Type B pancreatic cell (in vitro differentiated cells): ENCODE measurements at regions not wholly inside any gene's neighbourhood (a gene's known extent, or its start where the extent isn't known, plus 50 kb on each side); places are given as distances from the start of the nearest gene placed in this dataset.
"Not testable (repeated sequence)": the region's sequence is repeated elsewhere in the genome, so short reads cannot be mapped to it uniquely, and the experiment has no call there.

ENCODE experiments used
- DNase-seq: peaks from one replicate; pipeline ENCODE4 v3.0.0; 2021; ENCODE audit warnings: mixed read lengths; ENCODE audit not compliant: unreplicated experiment; ENCODE audit errors: extremely low spot score
- H3K27ac Mint-ChIP-seq: 2 replicates; pipeline ENCODE4 v1.8.0; 2021; ENCODE audit warnings: mild to moderate bottlenecking, mixed read lengths
- H3K27me3 Mint-ChIP-seq: 2 replicates; pipeline ENCODE4 v1.8.0; 2021; ENCODE audit warnings: mixed read lengths
- H3K36me3 Mint-ChIP-seq: 2 replicates; pipeline ENCODE4 v1.8.0; 2021; ENCODE audit warnings: mixed read lengths
- H3K4me1 Mint-ChIP-seq: one replicate; pipeline ENCODE4 v1.8.0; 2021; ENCODE audit warnings: mixed read lengths; ENCODE audit not compliant: unreplicated experiment
- H3K4me3 Mint-ChIP-seq: 2 replicates; pipeline ENCODE4 v1.8.0; 2021; ENCODE audit warnings: mild to moderate bottlenecking, mixed read lengths
- H3K9me3 Mint-ChIP-seq: 2 replicates; pipeline ENCODE4 v1.8.0; 2021; ENCODE audit warnings: mixed read lengths
- TF ChIP-seq, protein P1 (sequence below): fragments of 200-600 bp; sonication (generic); conservative IDR thresholded peaks from 2 replicates; pipeline ENCODE4 v1.5.0; 2021; ENCODE audit warnings: antibody characterized with exemption, mild to moderate bottlenecking

DNA sequence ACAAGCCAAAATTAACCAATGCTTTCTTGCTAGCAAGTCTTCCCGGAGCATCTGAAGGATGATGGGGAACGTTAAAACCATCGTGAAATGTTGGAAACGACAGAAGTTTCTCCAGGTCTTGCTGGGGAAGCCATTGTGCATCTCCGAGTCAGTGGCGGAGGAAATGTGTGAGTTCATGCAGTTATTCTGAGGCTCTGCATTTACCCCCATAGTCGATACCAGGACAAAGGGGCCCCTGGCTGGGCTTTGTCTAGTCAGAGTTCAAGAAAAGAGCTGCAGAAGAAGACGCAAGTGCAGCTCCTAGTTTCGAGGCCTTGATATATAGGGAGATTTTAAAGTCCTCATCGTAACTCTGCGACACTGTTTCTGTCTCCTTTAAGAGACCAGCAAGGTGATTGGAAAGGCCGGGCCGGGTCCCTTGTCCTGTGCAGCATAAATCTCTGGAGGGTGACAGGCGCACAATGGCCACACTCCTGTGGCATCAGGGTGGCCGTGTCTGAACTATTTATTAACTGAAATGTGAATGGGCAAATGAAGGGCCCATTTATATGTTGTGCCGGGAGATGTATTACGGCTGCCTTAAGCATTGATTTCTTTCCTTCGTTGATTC lies 172.0 kb downstream of the TEX29 start:
- H3K27me3 Mint-ChIP-seq: peaks cover 46% of the 10 kb centered on the region
- DNase-seq: peak; percentile 49
- H3K4me3 Mint-ChIP-seq: no peak overlapping the region
- H3K9me3 Mint-ChIP-seq: peaks cover 5% of the 10 kb centered on the region
- H3K27ac Mint-ChIP-seq: no peak overlapping the region
- H3K36me3 Mint-ChIP-seq: no peaks in the 10 kb centered on the region
- TF ChIP-seq, protein P1, sequence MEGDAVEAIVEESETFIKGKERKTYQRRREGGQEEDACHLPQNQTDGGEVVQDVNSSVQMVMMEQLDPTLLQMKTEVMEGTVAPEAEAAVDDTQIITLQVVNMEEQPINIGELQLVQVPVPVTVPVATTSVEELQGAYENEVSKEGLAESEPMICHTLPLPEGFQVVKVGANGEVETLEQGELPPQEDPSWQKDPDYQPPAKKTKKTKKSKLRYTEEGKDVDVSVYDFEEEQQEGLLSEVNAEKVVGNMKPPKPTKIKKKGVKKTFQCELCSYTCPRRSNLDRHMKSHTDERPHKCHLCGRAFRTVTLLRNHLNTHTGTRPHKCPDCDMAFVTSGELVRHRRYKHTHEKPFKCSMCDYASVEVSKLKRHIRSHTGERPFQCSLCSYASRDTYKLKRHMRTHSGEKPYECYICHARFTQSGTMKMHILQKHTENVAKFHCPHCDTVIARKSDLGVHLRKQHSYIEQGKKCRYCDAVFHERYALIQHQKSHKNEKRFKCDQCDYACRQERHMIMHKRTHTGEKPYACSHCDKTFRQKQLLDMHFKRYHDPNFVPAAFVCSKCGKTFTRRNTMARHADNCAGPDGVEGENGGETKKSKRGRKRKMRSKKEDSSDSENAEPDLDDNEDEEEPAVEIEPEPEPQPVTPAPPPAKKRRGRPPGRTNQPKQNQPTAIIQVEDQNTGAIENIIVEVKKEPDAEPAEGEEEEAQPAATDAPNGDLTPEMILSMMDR: no peak
- H3K4me1 Mint-ChIP-seq: no peaks in the 10 kb centered on the region

DNA sequence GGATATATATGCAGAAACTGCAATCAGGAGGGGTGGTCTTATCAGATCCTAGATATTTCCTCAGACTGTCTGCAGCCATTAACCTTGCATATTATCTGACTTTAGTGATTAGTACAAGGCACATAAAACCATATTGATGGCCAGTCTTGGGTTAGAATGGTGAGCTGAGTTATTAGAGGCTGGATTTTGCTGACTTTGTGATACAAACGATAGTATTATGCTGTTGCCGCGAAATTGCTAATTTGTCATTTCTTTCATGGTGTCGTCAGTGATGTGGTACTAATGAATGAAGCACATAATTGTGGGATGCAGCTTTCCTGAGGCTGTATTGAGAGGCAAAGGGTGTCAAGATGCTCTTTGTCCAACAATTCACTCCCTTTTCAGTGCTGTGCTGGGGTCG lies 172.5 kb downstream of the TEX29 start:
- peaks cover 5% of the 10 kb centered on the region for H3K9me3 Mint-ChIP-seq
- H3K27ac Mint-ChIP-seq: no peak overlapping the region
- TF ChIP-seq, protein P1: no peak
- no peak for DNase-seq
- no peak overlapping the region for H3K4me3 Mint-ChIP-seq
- H3K36me3 Mint-ChIP-seq: no peaks in the 10 kb centered on the region
- H3K27me3 Mint-ChIP-seq: peaks cover 46% of the 10 kb centered on the region
- H3K4me1 Mint-ChIP-seq: no peaks in the 10 kb centered on the region

DNA sequence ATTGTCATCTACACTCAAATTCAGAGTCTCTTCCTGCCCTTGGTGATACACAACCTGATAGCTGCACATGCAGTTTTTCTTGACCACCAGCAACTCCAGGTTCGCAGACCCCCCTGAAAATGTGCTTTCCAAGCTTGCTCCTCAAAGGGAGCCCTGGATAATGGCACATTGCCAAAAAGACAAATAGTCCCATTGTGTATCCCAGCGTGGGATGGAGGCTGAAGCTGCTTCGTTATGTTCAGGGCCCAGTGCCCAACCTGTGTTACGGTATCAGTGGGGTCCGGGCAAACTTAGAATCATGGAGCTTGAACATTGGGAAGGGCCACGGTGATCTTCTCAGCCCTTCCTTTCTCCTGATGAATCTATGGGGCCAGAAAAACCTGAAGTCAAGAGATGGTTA lies 173.0 kb downstream of the TEX29 start:
- Mint-ChIP-seq H3K4me1 (no peaks in the 10 kb centered on the region), H3K27ac (no peak overlapping the region), H3K36me3 (no peaks in the 10 kb centered on the region), H3K4me3 (no peak overlapping the region), H3K9me3 (peaks cover 5% of the 10 kb centered on the region), H3K27me3 (peaks cover 46% of the 10 kb centered on the region)
- peak; percentile 43 for DNase-seq
- TF ChIP-seq, protein P1: no peak

DNA sequence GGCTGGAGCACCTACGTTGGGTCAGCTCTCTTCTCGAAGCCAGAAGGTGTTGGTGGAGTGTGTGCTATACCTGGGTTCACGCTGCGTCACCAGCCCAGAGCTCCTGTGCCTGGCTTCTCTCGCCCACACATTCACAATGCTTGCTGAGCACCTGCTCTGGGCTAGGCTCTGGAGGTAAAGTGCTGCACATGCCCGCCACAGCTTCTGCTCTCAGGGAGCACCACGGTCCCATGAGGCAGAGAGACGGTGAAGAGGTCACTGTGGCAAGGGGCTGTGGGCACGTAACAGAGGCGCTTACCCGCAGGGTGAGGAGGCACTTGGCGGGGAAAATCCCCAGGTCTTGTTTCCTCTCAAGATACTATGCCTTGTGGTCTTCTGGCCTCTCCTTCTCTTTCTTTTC lies 174.2 kb downstream of the TEX29 start:
- peaks cover 47% of the 10 kb centered on the region for H3K27me3 Mint-ChIP-seq
- no peak overlapping the region for H3K27ac Mint-ChIP-seq
- peak; percentile 11 for DNase-seq
- H3K36me3 Mint-ChIP-seq: no peaks in the 10 kb centered on the region
- no peak overlapping the region for H3K4me3 Mint-ChIP-seq
- peaks cover 5% of the 10 kb centered on the region for H3K9me3 Mint-ChIP-seq
- TF ChIP-seq, protein P1: no peak
- H3K4me1 Mint-ChIP-seq: no peaks in the 10 kb centered on the region

DNA sequence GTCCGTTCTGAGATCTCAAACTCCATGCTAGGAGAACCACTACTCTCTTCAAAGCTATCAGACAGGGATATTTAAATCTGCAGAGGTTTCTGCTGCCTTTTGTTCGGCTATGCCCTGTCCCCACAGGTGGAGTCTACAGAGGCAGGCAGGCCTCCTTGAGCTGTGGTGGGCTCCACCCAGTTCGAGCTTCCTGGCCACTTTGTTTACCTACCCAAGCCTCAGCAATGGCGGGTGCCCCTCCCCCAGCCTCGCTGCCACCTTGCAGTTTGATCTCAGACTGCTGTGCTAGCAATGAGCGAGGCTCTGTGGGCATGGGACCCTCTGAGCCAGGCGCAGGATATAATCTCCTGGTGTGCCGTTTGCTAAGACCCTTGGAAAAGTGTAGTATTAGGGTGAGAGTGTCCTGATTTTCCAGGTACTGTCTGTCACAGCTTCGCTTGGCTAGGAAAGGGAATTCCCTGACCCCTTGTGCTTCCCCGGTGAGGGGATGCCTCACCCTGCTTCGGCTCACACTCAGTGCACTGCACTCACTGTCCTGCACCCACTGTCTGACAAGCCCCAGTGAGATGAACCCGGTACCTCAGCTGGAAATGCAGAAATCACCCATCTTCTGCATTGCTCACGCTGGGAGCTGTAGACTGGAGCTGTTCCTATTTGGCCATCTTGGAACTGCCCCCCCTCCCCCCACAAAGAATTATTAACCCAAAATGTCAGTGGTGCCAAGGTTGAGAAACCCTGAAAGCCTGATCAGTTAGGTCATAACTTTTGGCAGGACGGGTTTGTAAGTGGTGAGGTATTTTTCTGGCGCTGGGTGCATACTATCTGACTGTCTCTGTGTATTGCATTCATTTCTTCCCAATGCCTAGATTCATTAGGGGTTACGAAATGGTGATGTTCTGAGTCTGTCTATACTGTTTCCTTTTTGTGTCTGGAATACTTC lies 181.4 kb downstream of the TEX29 start:
- not testable (repeated sequence) for H3K27ac Mint-ChIP-seq, H3K36me3 Mint-ChIP-seq, H3K9me3 Mint-ChIP-seq, H3K4me1 Mint-ChIP-seq, H3K4me3 Mint-ChIP-seq
- peaks cover 35% of the 10 kb centered on the region for H3K27me3 Mint-ChIP-seq
- DNase-seq: peak; percentile 20

DNA sequence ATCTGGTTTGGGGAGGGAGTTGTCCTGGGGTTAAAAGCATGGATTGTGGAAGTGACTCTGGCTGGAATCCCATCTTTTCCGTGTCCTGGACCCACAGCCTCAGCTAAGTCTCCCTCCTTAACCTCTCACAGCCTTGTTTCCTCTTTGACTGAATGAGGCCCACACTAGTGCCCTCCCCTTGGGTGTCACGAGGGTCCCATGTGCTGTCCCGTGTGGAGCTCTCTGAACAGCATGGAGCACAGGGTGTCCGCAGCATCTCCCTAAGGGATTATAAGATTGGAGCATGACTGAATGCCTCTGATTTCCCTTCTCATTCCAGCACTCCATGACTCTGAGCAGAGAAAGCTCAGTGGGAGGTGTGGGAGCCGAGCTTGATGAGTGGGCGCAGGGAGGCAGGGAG lies 182.5 kb downstream of the TEX29 start:
- TF ChIP-seq, protein P1: no peak
- DNase-seq: no peak
- peaks cover 36% of the 10 kb centered on the region for H3K27me3 Mint-ChIP-seq
- H3K4me3 Mint-ChIP-seq: no peak overlapping the region
- no peaks in the 10 kb centered on the region for H3K9me3 Mint-ChIP-seq
- no peaks in the 10 kb centered on the region for H3K36me3 Mint-ChIP-seq
- H3K4me1 Mint-ChIP-seq: no peaks in the 10 kb centered on the region
- no peak overlapping the region for H3K27ac Mint-ChIP-seq
